IMR-90 (cell line): ENCODE measurements at regions not wholly inside any gene's neighbourhood (a gene's known extent, or its start where the extent isn't known, plus 50 kb on each side); places are given as distances from the start of the nearest gene placed in this dataset.
A peak's percentile ranks its signal among the peaks of the same experiment; 100 is the strongest.

Source experiments
- ATAC-seq: fragments of 200-7000 bp; cut with Tn5 transposase; 2 replicates; pipeline ENCODE4 v1.9.1; 2020; ENCODE audit warnings: low read depth, mild to moderate bottlenecking, moderate library complexity
- BruUV-seq: library from RNA; stranded (reverse); fragments of 400-500 nt; replicated peaks from 2 replicates; lab custom pipeline; 2021; lab: Mats Ljungman, UMichigan
- CTCF ChIA-PET: fragments of 300-600 bp; formaldehyde crosslinking; extraction: SDS; loops from one replicate; lab custom pipeline; 2021; ENCODE audit warnings: antibody characterized with exemption; lab: Yijun Ruan, JAX
- POLR2A ChIA-PET: fragments of 300-600 bp; sonication (Branson Sonifier 250); formaldehyde crosslinking; loops from one replicate; lab custom pipeline; 2022; ENCODE audit warnings: antibody characterized with exemption; ENCODE audit not compliant: unreplicated experiment; lab: Charles Lee
- DNase-seq: peaks from one replicate; pipeline ENCODE4 v3.0.0; 2013
- H2AFZ ChIP-seq: replicated peaks from 2 replicates; pipeline ENCODE3; 2013; ENCODE audit warnings: low read length, mild to moderate bottlenecking; ENCODE audit not compliant: poor library complexity
- H2AK5ac ChIP-seq: 2 replicates; pipeline ENCODE4 v1.6.1; 2013; ENCODE audit warnings: low read depth, low read length, inconsistent platforms
- H2AK9ac ChIP-seq: replicated peaks from 2 replicates; pipeline ENCODE3; 2013; ENCODE audit warnings: mild to moderate bottlenecking, low read depth, low read length, moderate library complexity; ENCODE audit not compliant: poor library complexity
- H2BK120ac ChIP-seq: 2 replicates; pipeline ENCODE4 v1.6.1; 2013; ENCODE audit warnings: low read depth, low read length, inconsistent platforms
- H2BK15ac ChIP-seq: 3 replicates; pipeline ENCODE4 v1.6.1; 2013; ENCODE audit warnings: low read depth, low read length, inconsistent platforms
- H2BK20ac ChIP-seq: 2 replicates; pipeline ENCODE4 v1.6.1; 2013; ENCODE audit warnings: low read depth, mild to moderate bottlenecking, inconsistent platforms, low read length, moderate library complexity
- H2BK5ac ChIP-seq: 2 replicates; pipeline ENCODE4 v1.6.1; 2013; ENCODE audit warnings: mild to moderate bottlenecking, low read depth, low read length, inconsistent platforms; ENCODE audit not compliant: poor library complexity, severe bottlenecking
- H3K14ac ChIP-seq: replicated peaks from 2 replicates; pipeline ENCODE4 v1.6.1; 2013; ENCODE audit warnings: low read depth, low read length, inconsistent platforms
- H3K18ac ChIP-seq: 2 replicates; pipeline ENCODE4 v1.6.1; 2013; ENCODE audit warnings: low read depth, low read length, control low read depth
- H3K23ac ChIP-seq: 2 replicates; pipeline ENCODE4 v1.6.1; 2013; ENCODE audit warnings: low read depth, low read length, inconsistent platforms
- H3K27ac ChIP-seq: 2 replicates; pipeline ENCODE4 v1.5.1; 2013; ENCODE audit warnings: mild to moderate bottlenecking, control low read depth, low read length; ENCODE audit not compliant: insufficient read depth
- H3K27me3 ChIP-seq: 2 replicates; pipeline ENCODE4 v1.6.1; 2013; ENCODE audit warnings: low read length; ENCODE audit not compliant: control insufficient read depth, insufficient read depth
- H3K36me3 ChIP-seq: 2 replicates; pipeline ENCODE4 v1.6.1; 2013; ENCODE audit warnings: low read length, mixed read lengths; ENCODE audit not compliant: control insufficient read depth, insufficient read depth
- H3K4ac ChIP-seq: 2 replicates; pipeline ENCODE4 v1.6.1; 2013; ENCODE audit warnings: low read depth, low read length, inconsistent platforms
- H3K4me1 ChIP-seq: 2 replicates; pipeline ENCODE4 v1.6.1; 2013; ENCODE audit warnings: low read length, mixed read lengths; ENCODE audit not compliant: control insufficient read depth, insufficient read depth
- H3K4me2 ChIP-seq: 2 replicates; pipeline ENCODE4 v1.6.1; 2013; ENCODE audit warnings: low read depth, mild to moderate bottlenecking, control low read depth, low read length, moderate library complexity
- H3K4me3 ChIP-seq: 2 replicates; pipeline ENCODE4 v1.5.1; 2013; ENCODE audit warnings: low read depth, mild to moderate bottlenecking, control low read depth, low read length, moderate library complexity; ENCODE audit not compliant: insufficient read depth
- H3K56ac ChIP-seq: 2 replicates; pipeline ENCODE4 v1.6.1; 2013; ENCODE audit warnings: low read length, inconsistent platforms; ENCODE audit not compliant: insufficient read depth; ENCODE audit errors: extremely low read depth
- H3K79me1 ChIP-seq, 2 experiments: 2 replicates each; pipeline ENCODE4 v1.6.1; 2013; ENCODE audit warnings: low read length in 2 of 2, inconsistent platforms in 1 of 2, low read depth in 1 of 2
- H3K9ac ChIP-seq: 2 replicates; pipeline ENCODE4 v1.6.1; 2013; ENCODE audit warnings: low read depth, low read length, control low read depth
- H3K9me1 ChIP-seq: 2 replicates; pipeline ENCODE4 v1.6.1; 2013; ENCODE audit warnings: low read length, inconsistent platforms; ENCODE audit not compliant: insufficient read depth
- H3K9me3 ChIP-seq: 2 replicates; pipeline ENCODE4 v1.6.1; 2013; ENCODE audit warnings: low read length; ENCODE audit not compliant: control insufficient read depth, insufficient read depth
- H4K20me1 ChIP-seq: 2 replicates; pipeline ENCODE4 v1.6.1; 2013; ENCODE audit warnings: low read length, inconsistent platforms; ENCODE audit not compliant: insufficient read depth
- H4K5ac ChIP-seq: 2 replicates; pipeline ENCODE4 v1.6.1; 2013; ENCODE audit warnings: mild to moderate bottlenecking, low read depth, low read length, control low read depth
- H4K8ac ChIP-seq, 2 experiments: 2 replicates each; pipeline ENCODE4 v1.6.1; 2013; ENCODE audit warnings: low read depth in 2 of 2, low read length in 2 of 2, control low read depth in 1 of 2, inconsistent platforms in 1 of 2
- H4K91ac ChIP-seq: 2 replicates; pipeline ENCODE4 v1.6.1; 2013; ENCODE audit warnings: low read depth, low read length, inconsistent platforms; ENCODE audit not compliant: insufficient read depth
- CEBPB ChIP-seq: IDR thresholded peaks from 2 replicates; pipeline ENCODE4 v1.6.1; 2012; ENCODE audit warnings: low read depth, low read length, improper control_type of control experiment
- MAFK ChIP-seq: IDR thresholded peaks from 2 replicates; pipeline ENCODE4 v1.6.1; 2012; ENCODE audit warnings: low read depth, low read length, improper control_type of control experiment
- MXI1 ChIP-seq: IDR thresholded peaks from 2 replicates; pipeline ENCODE4 v1.6.1; 2012; ENCODE audit warnings: low read depth, mild to moderate bottlenecking, low read length, moderate library complexity, borderline replicate concordance
- NFE2L2 ChIP-seq: fragments of 150-350 bp; IDR thresholded peaks from 2 replicates; pipeline ENCODE4 v1.6.1; 2016; ENCODE audit warnings: low read depth, mild to moderate bottlenecking, low read length
- WGBS, 2 experiments: methylation state at CpG; one replicate each; pipeline versions ENCODE4 v1.1.5 to v1.1.7; 2013; ENCODE audit warnings: missing lambda C conversion rate in 2 of 2; ENCODE audit not compliant: insufficient read length in 1 of 2; ENCODE audit errors: extremely low coverage in 2 of 2; 5-methylcytosine and 5-hydroxymethylcytosine counted together
- dilution Hi-C: fragments of 300-500 bp; cut with HindIII; formaldehyde crosslinking; loops from one replicate; pipeline ENCODE4 v1.14.3; 2018; ENCODE audit warnings: low sequenced_read_pairs; ENCODE audit not compliant: unreplicated experiment
- in situ Hi-C: fragments of 300-500 bp; cut with MboI; formaldehyde crosslinking; loops from 3 replicates; pipeline ENCODE4 v1.14.3; 2019; ENCODE audit warnings: low sequenced_read_pairs, inconsistent platforms, mixed read lengths
- intact Hi-C: fragments of 100-400 bp; cut with micrococcal nuclease; formaldehyde crosslinking; loops from 2 replicates; pipeline ENCODE4 v1.10.0; 2022

GRCh38 chr5:174383210-174384167, 338.0 kb downstream of the NSG2 start:
- dilution Hi-C loops (no loop called here), in situ Hi-C loops (no loop called here), intact Hi-C loops (no loop called here)
- peak overlapping the region; percentile 78 for H3K4ac ChIP-seq
- H2BK5ac ChIP-seq = peak overlapping the region; percentile 37
- no peak overlapping the region for H2AFZ ChIP-seq
- no peak overlapping the region for H3K56ac ChIP-seq
- H3K9me1 ChIP-seq = 0 out of 2 replicates have a peak, but pooled peaks cover 4% of the 10 kb centered on the region
- BruUV-seq = no TSS peak
- peak overlapping the region; percentile 74 for H3K18ac ChIP-seq
- H4K8ac ChIP-seq = no peak overlapping the region; a peak in 1 of 4 replicates
- H4K5ac ChIP-seq = no peak overlapping the region; the same call in 1 of the 2 replicates
- ChIA-PET POLR2A (interaction anchor here (0.5 kb wide), 1 partner anchor 537 kb away, joined by 3 read pairs; no protein-coding TSS in a partner anchor), CTCF (interaction anchor here (1.1 kb wide), 1 partner anchor 19 kb away, joined by 3 read pairs; no protein-coding TSS in a partner anchor)
- H4K20me1 ChIP-seq = no peaks in the 10 kb centered on the region
- H3K79me1 ChIP-seq = no peaks in the 10 kb centered on the region
- 0 out of 2 replicates have a peak overlapping the region, but pooled peaks have one; percentile 8 for H2AK5ac ChIP-seq
- peak overlapping the region; percentile 61; the same call in 1 of the 2 replicates for H3K27ac ChIP-seq
- H2BK15ac ChIP-seq = 0 out of 3 replicates have a peak overlapping the region, but pooled peaks have one; percentile 78
- H3K4me2 ChIP-seq = no peak overlapping the region
- H3K4me1 ChIP-seq = peaks cover 13% of the 10 kb centered on the region
- peak overlapping the region; percentile 58; the same call in 1 of the 2 replicates for H2BK120ac ChIP-seq
- DNase-seq (peak; percentile 19), ATAC-seq (no peak)
- peak overlapping the region; percentile 45; the same call in 1 of the 2 replicates for H2BK20ac ChIP-seq
- no peak overlapping the region for H3K14ac ChIP-seq
- no peak overlapping the region for H3K23ac ChIP-seq
- H2AK9ac ChIP-seq = no peak overlapping the region
- 67% methylated on average over 1 of the region's 3 CpGs; no CpG with 5 or more reads in 1 of the 2 experiments for WGBS, 2 experiments
- no peak overlapping the region for H3K4me3 ChIP-seq
- H3K9me3 ChIP-seq = no peaks in the 10 kb centered on the region
- no peaks in the 10 kb centered on the region for H3K36me3 ChIP-seq
- H4K91ac ChIP-seq = no peak overlapping the region
- TF ChIP-seq CEBPB = peak; percentile 33; the same call in 1 of the 2 replicates
- TF ChIP-seq NFE2L2 = no peak
- TF ChIP-seq MAFK = no peak
- TF ChIP-seq MXI1 = no peak
- H3K27me3 ChIP-seq = no peaks in the 10 kb centered on the region; the same call in 1 of the 2 replicates
- no peak overlapping the region for H3K9ac ChIP-seq
